Non-pigmented ciliary epithelial cell (primary cell): ENCODE measurements at regions not wholly inside any gene's neighbourhood (a gene's known extent, or its start where the extent isn't known, plus 50 kb on each side); places are given as distances from the start of the nearest gene placed in this dataset.

ENCODE experiments used
- DNase-seq: peaks from one replicate; pipeline ENCODE4 v3.0.0-alpha.2; 2010; ENCODE audit warnings: low read depth

DNA sequence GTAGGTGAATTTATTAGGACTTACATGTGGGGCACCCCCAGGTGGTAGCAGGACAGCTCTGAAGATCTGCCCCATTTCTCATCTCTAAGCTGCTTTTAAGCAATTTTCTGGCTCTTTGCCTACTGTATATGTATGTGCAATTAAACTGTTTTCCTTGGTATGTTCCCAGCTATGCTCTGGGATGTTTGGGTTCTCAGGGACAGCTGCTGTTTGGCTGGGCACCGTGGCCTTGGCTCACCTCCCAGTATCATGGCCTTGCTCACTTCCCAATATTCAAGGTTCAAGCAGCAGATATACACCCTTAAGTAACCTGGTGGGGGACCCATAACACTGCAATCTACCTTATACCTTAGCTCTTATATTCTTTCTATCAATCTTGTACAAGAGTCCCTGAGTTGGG, 53.7 kb upstream of the KITLG start:
- DNase-seq, result no peak

DNA sequence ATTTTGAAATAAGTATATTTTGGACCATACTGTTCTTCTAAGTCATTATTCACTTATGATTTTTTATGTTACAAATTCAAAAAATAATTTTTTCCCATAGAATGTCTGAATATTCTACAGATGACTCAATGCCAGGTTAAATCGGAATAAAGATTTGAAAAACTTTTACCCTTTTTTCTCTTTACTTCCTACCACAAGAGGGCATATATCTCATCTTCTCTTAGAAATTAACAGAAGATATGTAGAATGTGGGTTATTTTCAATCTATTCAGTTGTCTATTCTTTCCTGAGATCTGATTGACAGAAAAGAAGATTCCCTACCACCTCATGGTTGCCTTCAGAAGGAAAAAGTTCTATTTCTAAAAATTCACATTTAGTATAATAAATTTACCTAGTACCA, 53.0 kb upstream of the KITLG start:
- DNase-seq, result no peak

DNA sequence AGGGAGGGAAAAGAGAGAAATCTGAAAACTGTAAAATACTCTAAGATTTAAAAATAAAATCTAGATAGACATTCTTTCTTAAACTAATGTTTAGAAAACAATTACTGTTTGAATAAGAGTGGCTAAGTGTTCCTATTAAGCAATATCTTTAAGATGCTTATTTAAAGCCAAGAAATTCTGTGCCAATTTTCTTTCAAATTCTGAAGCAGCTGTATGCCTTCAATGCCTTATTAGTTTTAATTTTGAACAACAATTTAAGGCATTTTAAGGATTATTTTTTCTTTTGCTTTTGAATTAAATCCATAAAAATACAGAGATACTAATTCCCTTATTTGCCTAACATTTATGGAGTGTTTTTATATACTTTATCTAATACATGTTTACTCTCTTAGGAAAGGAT, 50.3 kb upstream of the KITLG start:
- no peak for DNase-seq
